CD4-positive, alpha-beta T cell treated with Interleukin-15 for 4 hours (primary cell): ENCODE measurements at regions not wholly inside any gene's neighbourhood (a gene's known extent, or its start where the extent isn't known, plus 50 kb on each side); places are given as distances from the start of the nearest gene placed in this dataset.
"Not testable (repeated sequence)": the region's sequence is repeated elsewhere in the genome, so short reads cannot be mapped to it uniquely, and the experiment has no call there.

Experiments
- DNase-seq: peaks from one replicate; pipeline ENCODE4 v3.0.0-alpha.2; 2020; ENCODE audit warnings: low spot score

DNA sequence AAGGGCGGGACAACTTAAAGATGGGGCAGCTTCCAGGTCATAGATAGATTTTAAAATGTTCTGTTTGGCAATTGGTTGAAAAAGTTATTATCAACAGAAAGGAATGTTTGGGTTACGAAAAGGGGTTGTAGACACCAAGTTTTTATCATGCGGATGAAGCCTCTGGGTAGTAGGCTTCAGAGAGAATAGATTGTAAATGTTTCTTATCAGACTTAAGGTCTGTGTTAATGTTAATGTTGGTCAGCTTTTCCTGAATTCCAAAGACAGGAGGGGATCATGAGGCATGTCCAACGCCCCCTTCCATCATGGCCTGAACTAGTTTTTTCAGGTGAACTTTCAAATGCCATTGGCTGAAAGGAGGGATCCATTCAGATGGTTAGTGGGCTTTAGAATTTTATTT is 84.2 kb upstream of the KIF5B start:
- DNase-seq: no peak

DNA sequence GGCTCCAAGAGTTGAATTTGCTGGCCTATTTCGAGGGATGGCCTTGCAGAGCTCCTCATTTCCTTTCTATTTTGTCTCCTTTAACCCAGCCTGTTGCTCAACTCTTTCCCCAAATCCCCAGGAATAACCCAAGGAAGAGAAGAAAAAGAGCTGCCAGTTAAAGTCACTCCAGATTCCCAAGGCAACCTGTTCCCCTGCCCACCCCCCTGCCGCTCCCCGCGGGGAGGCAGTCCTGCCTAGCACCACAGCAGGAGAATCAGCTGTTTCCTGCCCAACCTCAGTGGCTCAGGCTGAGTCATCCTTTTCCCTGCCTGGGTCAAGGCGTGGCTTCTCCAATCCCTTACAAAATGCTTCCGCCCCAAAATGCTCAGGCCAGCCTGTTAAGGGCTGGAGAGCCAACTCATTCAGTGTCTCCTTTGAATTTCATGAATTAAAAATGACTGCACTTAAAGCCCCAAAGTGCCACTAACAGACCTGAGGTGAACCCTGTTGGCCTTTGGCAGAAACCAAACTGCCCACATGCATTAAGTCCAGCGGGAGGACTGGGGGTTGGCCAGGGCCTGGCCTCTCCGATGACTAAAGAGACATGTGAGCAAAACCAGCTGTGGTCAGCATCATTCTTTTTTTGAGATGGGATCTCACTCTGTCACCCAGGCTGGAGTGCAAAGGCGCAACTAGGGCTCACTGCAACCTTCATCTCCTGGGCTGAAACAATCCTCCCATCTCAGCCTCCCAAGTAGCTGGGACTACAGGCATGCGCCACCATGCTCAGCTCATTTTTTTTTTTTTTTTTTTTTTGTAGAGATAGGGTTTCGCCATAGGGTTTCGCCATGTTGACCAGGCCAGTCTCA is 83.2 kb upstream of the KIF5B start:
- DNase-seq: no peak

DNA sequence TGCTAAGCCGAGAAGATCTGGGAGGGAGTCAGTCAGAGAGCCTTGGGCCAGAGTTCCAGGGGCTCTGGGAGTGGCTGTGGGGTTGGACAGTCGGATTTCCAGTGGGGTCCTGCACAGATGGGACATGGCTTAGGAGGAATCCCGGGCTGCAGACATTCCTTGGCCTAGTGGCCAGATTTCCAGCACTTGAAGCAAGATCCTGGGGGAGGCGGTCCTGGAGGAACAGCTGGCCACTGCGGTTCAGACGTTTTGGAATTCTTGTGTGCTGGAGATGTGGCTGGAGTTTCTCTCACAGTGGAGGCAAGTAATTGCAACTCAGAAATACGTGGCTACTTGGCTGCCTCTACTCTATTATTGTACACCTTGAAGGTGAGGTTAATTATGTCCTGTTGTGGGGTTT is 80.7 kb upstream of the KIF5B start:
- not testable (repeated sequence) for DNase-seq

DNA sequence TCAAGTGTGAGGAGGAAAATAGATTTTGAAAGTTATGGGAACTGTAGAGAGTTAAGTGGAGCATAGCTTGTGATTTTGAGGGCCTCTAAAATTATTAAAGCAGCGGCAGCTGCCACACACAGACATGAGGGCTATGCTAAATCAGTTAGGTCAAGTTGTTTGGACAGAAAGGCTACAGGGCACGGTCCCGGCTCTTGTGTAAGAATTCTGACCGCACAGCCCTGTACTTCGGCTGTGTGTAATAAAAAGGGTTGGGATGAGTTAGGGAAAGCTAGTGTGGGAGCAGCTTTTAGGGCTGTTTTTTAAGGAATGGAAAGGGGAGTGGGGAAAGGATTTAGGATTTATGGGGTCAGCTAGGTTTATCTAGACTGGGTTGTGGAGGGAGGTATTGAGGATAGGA is 79.6 kb upstream of the KIF5B start:
- DNase-seq: not testable (repeated sequence)

DNA sequence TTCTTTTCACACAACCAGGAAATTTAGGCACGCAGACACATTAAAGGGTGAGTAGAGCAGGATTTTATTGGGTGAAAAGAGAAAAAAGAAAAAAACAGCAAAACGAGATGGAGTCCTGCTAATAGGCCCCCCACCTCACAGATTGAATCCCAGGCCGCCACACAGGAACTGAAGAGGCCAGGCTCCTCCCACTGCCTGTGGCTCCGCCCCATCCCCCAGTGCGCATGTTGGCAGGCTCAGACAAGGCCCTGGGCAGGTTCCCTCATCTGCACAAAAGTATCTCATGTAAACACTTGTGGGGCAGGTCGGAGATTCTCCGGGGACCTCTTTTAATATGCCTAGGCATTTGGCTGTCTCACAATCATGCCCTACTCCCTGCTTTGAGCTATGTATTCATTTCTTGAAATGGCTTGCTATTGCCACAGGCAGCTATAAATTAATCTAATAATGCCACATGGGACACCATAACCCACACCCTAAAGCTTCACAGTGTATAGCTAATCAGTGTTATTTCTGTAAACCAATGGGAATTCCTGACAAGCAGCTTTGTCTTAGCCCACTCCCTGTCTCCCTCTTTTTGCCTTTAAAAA is 76.2 kb upstream of the KIF5B start:
- no peak for DNase-seq

DNA sequence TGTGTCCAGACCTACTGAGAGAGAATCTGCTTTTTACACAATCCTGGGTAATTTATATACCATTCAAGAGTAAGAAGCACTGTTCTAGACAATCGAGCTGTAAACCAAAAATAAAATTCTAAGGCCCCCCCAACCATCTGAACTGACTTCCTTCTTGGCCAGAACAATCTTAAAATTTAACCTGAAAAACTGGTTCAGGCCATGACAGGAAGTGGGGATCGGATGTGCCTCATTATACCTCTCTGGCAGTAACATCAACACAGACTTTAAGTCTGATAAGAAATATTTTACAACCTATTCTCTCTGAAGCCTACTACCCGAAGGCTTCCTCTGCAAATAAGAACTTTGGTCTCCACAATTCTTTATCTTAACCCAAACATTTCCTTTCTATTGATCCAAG is 75.2 kb upstream of the KIF5B start:
- no peak for DNase-seq

DNA sequence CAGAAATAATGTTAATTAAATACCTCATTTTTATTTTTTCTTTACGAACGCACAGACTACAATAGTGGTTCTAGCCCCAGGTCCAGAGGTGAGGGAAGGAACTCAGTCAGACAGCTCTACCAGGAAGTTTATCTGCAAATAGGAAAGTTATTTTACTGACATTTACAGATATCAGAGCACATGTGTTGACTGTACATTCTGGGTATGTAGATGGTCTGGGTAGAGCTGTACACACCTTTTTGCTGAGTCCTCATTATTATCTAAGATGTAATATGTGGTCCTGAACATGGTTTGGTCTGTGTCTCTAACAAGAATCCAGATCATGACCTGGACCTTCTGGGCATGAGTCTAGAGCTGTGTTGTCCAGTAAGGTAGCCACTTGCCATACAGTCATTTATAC is 74.6 kb upstream of the KIF5B start:
- no peak for DNase-seq

DNA sequence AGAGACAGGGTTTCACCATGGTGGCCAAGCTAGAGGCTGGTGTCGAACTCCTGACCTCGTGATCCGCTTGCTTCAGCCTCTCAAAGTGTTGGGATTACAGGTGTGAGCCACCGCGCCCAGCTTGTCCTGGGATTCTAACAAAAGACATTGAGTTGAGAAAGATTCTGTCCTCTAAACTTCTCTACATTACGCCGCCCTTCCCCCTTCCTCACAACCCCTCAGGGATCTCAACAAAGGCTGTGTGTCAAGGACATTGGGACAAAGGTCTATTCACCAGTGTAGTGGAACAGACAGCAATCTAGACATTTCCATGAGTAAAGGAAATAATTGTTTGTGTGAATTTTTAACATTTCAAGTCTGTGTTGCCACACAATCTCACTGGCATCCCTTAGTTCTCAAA is 68.8 kb upstream of the KIF5B start:
- no peak for DNase-seq

DNA sequence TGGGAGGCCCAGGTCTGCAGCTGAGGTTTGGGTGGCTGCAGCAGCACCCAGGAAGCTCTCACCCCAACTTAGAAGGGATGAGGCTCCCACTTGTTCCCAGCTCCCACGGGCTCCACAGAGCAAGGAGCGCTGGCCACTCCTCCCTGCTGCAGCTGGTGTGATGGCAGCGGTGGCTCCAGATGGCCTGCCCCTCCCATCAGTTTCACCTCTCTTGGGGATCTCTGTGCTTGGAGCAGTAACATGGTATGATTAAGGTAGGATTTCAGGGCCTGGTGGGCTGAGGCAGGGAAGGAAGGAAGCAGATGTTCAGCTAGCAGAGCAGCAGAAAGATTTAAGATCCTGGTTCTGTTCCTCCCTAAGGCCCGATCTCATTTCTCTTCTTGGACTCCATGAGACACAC is 66.8 kb upstream of the KIF5B start:
- no peak for DNase-seq

DNA sequence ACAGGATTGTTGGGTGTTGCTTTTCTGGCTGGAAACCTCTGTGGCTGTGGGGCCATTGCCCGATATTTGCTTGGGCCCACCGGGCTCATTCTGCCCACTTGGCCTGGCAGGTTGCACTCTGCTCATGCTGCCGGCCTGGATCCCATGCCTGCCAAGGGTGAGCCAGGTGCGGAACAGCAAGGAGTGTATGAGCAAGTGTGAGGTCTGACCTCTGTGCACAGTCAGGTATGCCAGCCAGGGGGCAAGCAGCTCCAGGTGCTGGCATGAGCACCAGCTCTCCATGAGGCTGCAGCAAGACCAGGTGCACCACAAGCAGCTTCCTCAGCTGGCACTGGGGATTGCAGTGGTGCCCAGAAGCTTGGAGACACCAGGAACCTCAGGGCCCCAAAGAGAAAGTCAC is 65.4 kb upstream of the KIF5B start:
- DNase-seq: no peak

DNA sequence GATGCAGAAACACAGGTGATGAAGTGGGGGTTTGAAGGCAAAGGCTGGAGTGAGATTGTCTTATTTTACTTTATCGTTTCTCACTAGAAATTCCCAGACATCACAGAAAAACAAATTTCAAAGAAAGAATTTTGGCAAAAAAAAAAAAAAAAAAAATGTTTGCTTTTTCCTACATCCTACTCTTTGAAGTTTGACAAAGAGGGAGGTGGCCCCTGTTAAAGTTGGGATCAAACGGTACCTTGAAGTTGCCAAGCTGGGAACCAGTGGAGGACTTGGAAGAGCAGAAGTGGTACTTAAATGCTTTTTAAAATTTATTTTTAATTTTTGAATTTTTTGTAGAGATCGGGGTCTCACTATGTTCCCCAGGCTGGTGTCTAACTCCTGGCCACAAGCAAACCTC is 63.9 kb upstream of the KIF5B start:
- DNase-seq: no peak

DNA sequence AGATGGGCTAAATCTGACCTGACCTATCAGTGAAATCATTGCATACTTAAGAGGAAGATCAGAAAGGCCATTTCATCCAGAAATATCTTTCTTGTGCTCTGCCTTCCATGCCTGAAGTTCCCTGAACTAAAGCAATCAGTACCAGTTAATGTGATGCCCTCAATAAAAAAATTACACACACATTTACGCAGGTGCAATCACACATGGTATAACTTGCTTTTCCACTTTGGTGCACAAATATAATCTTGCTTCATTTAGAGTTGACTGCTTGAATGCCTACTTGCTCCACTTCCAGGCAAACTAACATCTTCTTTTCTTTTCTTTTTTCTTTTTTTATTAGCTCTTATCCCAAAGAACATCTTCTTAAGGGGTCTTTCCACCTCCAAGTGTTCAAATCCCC is 58.3 kb upstream of the KIF5B start:
- DNase-seq: no peak

DNA sequence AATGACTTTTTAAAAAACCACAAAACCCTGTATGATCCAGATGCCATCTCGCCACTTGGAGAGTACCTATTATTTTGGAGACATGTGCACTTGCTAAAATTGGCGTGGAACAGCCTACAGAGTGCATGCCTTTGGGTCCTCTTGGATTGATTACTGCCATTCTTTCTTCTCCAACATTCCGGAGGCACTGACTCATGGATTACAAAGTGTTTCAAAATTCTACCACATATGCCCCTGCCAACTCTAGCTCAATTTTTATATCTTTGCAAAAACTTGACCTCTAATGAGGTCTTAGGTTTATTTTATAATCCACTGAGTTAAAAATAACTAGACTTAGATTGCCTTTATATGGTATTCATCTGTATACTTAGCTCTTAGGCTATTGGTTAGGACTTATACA is 55.8 kb upstream of the KIF5B start:
- DNase-seq: no peak

DNA sequence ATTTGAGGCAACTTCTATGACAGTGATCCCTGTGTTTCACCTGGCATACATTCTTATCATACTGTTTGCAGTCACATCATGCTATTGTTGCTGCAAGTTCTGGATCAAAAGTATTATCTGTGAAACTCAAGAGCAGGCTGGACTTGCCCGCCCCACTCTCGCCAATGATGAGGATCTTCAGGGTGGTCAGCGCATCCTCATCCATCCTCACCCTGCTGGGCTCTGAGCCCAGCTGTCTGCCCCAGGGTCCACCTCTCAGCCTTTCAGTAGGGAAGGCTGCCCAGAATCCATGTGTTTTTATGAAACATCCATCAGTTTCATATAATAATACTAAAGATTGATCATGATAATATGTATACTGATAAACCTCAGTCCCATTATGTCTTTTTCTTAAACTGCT is 55.4 kb upstream of the KIF5B start:
- no peak for DNase-seq

DNA sequence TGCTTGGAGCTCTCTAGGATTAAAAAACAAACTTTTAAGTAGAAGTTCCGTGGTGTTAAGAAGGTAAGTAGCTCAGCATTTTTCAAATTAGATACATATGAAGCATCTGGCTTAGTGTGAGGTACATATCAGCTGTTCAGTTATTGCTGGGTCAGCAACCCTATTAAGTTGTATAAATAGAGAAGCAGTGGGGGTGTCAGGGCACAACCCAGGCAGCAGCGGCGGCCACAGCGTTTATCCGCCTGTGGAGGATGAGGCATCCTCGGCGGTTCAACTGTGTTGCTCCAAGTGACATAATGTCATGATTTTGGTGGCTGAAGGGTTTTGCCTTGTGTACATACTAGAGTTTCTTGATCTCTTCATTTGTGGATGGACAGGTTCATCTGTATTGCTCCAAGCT is 54.6 kb upstream of the KIF5B start:
- no peak for DNase-seq

DNA sequence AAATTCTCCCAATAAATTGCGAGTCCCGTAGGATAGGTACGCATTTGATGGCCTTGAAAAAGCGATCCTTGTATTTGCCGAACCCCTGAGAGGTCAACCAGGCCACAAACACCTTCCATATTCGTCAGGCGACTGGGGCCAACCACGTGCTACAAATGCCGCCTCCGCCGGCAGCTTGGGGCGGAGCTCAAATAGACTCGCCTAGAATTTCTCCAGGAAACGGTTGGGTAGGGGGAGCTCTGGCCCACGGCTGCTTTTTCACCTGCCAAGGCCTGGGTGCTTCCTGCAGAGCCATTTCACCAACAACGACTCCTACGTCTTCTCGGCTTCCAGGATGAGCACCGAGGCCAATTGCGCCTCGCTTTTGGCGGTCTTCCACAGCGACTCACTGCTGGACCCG is 53.4 kb upstream of the KIF5B start:
- no peak for DNase-seq
